H9 (cell line): ENCODE measurements at regions not wholly inside any gene's neighbourhood (a gene's known extent, or its start where the extent isn't known, plus 50 kb on each side); places are given as distances from the start of the nearest gene placed in this dataset.

Source experiments
- DNase-seq: peaks from one replicate; pipeline ENCODE4 v3.0.0-alpha.2; 2017
- H2AFZ ChIP-seq: one replicate; pipeline ENCODE4 v1.6.1; 2013; ENCODE audit warnings: mild to moderate bottlenecking, low read length, control low read depth, moderate library complexity
- H2AK5ac ChIP-seq: 2 replicates; pipeline ENCODE4 v1.6.1; 2013; ENCODE audit warnings: low read length, control low read depth, mixed read lengths; ENCODE audit not compliant: insufficient read length
- H2BK120ac ChIP-seq: one replicate; pipeline ENCODE4 v1.6.1; 2013; ENCODE audit warnings: low read depth, mild to moderate bottlenecking, low read length, control low read depth, inconsistent platforms; ENCODE audit not compliant: poor library complexity, severe bottlenecking
- H2BK12ac ChIP-seq: 2 replicates; pipeline ENCODE4 v1.6.1; 2013; ENCODE audit warnings: low read length, control low read depth, mixed read lengths, low read depth; ENCODE audit not compliant: insufficient read length
- H2BK15ac ChIP-seq: 2 replicates; pipeline ENCODE4 v1.6.1; 2013; ENCODE audit warnings: low read depth, low read length, control low read depth
- H2BK20ac ChIP-seq: one replicate; pipeline ENCODE4 v1.6.1; 2013; ENCODE audit warnings: low read depth, mild to moderate bottlenecking, low read length, control low read depth, inconsistent platforms; ENCODE audit not compliant: poor library complexity, severe bottlenecking
- H2BK5ac ChIP-seq: 2 replicates; pipeline ENCODE4 v1.6.1; 2013; ENCODE audit warnings: low read length, control low read depth, mixed read lengths; ENCODE audit not compliant: insufficient read length
- H3K14ac ChIP-seq: 2 replicates; pipeline ENCODE4 v1.6.1; 2013; ENCODE audit warnings: low read length, control low read depth; ENCODE audit not compliant: insufficient read depth
- H3K18ac ChIP-seq: 2 replicates; pipeline ENCODE4 v1.6.1; 2013; ENCODE audit warnings: low read depth, mild to moderate bottlenecking, mixed read lengths, low read length, control low read depth; ENCODE audit not compliant: insufficient read length
- H3K23ac ChIP-seq: 2 replicates; pipeline ENCODE4 v1.6.1; 2013; ENCODE audit warnings: low read length, control low read depth, mixed read lengths, low read depth; ENCODE audit not compliant: insufficient read length
- H3K23me2 ChIP-seq: 2 replicates; pipeline ENCODE4 v1.6.1; 2013; ENCODE audit warnings: low read depth, mild to moderate bottlenecking, mixed read lengths, low read length, control low read depth; ENCODE audit not compliant: insufficient read length, poor library complexity, severe bottlenecking
- H3K27ac ChIP-seq: 2 replicates; pipeline ENCODE4 v1.5.1; 2013; ENCODE audit warnings: low read length, control low read depth, mixed read lengths, low read depth; ENCODE audit not compliant: insufficient read length
- H3K27me3 ChIP-seq: 2 replicates; pipeline ENCODE4 v1.6.1; 2013; ENCODE audit warnings: low read length, control low read depth, inconsistent platforms; ENCODE audit not compliant: insufficient read depth
- H3K4ac ChIP-seq: 2 replicates; pipeline ENCODE4 v1.6.1; 2013; ENCODE audit warnings: low read depth, mild to moderate bottlenecking, control low read depth, inconsistent platforms, low read length, moderate library complexity
- H3K4me1 ChIP-seq: 2 replicates; pipeline ENCODE4 v1.6.1; 2013; ENCODE audit warnings: low read length, control low read depth, inconsistent platforms; ENCODE audit not compliant: insufficient read depth
- H3K4me2 ChIP-seq: 2 replicates; pipeline ENCODE4 v1.6.1; 2013; ENCODE audit warnings: low read length, control low read depth, mixed read lengths; ENCODE audit not compliant: insufficient read length, insufficient read depth
- H3K56ac ChIP-seq: 2 replicates; pipeline ENCODE4 v1.6.1; 2013; ENCODE audit warnings: low read depth, mild to moderate bottlenecking, mixed read lengths, low read length, control low read depth; ENCODE audit not compliant: insufficient read length
- H3K79me1 ChIP-seq: 2 replicates; pipeline ENCODE4 v1.6.1; 2013; ENCODE audit warnings: low read depth, mild to moderate bottlenecking, moderate library complexity, low read length, control low read depth, inconsistent platforms; ENCODE audit not compliant: insufficient read depth, poor library complexity, severe bottlenecking
- H3K79me2 ChIP-seq: 2 replicates; pipeline ENCODE4 v1.6.1; 2013; ENCODE audit warnings: low read length, control low read depth, inconsistent platforms; ENCODE audit not compliant: insufficient read depth
- H3K9ac ChIP-seq: 2 replicates; pipeline ENCODE4 v1.6.1; 2013; ENCODE audit warnings: low read length, control low read depth, mixed read lengths; ENCODE audit not compliant: insufficient read length; ENCODE audit errors: extremely low read depth
- H3K9me3 ChIP-seq: one replicate; pipeline ENCODE4 v1.6.1; 2013; ENCODE audit warnings: low read depth, low read length, inconsistent platforms; ENCODE audit not compliant: control insufficient read depth
- H3T11ph ChIP-seq: one replicate; pipeline ENCODE4 v1.6.1; 2013; ENCODE audit warnings: mild to moderate bottlenecking, low read length, control low read depth, inconsistent platforms
- H4K20me1 ChIP-seq: one replicate; pipeline ENCODE4 v1.6.1; 2013; ENCODE audit not compliant: control insufficient read depth, insufficient read length, insufficient read depth
- H4K5ac ChIP-seq: 2 replicates; pipeline ENCODE4 v1.6.1; 2013; ENCODE audit warnings: low read depth, mild to moderate bottlenecking, mixed read lengths, low read length, control low read depth; ENCODE audit not compliant: insufficient read length
- H4K8ac ChIP-seq: replicated peaks from 2 replicates; pipeline ENCODE4 v1.6.1; 2013; ENCODE audit warnings: low read length, control low read depth, mixed read lengths, low read depth; ENCODE audit not compliant: insufficient read length
- H4K91ac ChIP-seq: 2 replicates; pipeline ENCODE4 v1.6.1; 2013; ENCODE audit warnings: low read depth, mild to moderate bottlenecking, moderate library complexity, mixed read lengths, low read length, control low read depth; ENCODE audit not compliant: insufficient read length
- H3K27ac Mint-ChIP-seq, 3 experiments: 2 replicates in 2 of 3; 3 replicates in 1 of 3; pipeline ENCODE4 v1.8.0; 2020 to 2021; ENCODE audit warnings: mixed read lengths in 3 of 3, mild to moderate bottlenecking in 1 of 3, moderate library complexity in 1 of 3
- H3K27me3 Mint-ChIP-seq: 2 replicates; pipeline ENCODE4 v1.8.0; 2021; ENCODE audit warnings: low read depth, mild to moderate bottlenecking, moderate library complexity, mixed read lengths
- H3K36me3 Mint-ChIP-seq, 3 experiments: 2 replicates in 2 of 3; 3 replicates in 1 of 3; pipeline ENCODE4 v1.8.0; 2020 to 2021; ENCODE audit warnings: low read depth in 3 of 3, mixed read lengths in 3 of 3; ENCODE audit not compliant: insufficient read depth in 1 of 3
- H3K4me1 Mint-ChIP-seq, 2 experiments: 2 replicates each; pipeline ENCODE4 v1.8.0; 2020; ENCODE audit warnings: mixed read lengths in 2 of 2
- H3K4me3 Mint-ChIP-seq, 2 experiments: 2 replicates in 1 of 2; 3 replicates in 1 of 2; pipeline ENCODE4 v1.8.0; 2020 to 2021; ENCODE audit warnings: mild to moderate bottlenecking in 2 of 2, mixed read lengths in 2 of 2, moderate library complexity in 1 of 2
- H3K9me3 Mint-ChIP-seq, 2 experiments: 2 replicates in 1 of 2; 3 replicates in 1 of 2; pipeline ENCODE4 v1.8.0; 2020; ENCODE audit warnings: mild to moderate bottlenecking in 2 of 2, mixed read lengths in 2 of 2, moderate library complexity in 1 of 2
- WGBS: extraction: QIAGEN DNeasy Blood & Tissue Kit; methylation state at CpG from one replicate; pipeline ENCODE4 v1.1.7; 2013; ENCODE audit warnings: missing lambda C conversion rate, low lambda C conversion rate, mixed read lengths; ENCODE audit not compliant: insufficient read length; ENCODE audit errors: extremely low coverage; 5-methylcytosine and 5-hydroxymethylcytosine counted together
- TF ChIP-seq, protein P1 (sequence below): fragments of 200-600 bp; sonication (generic); conservative IDR thresholded peaks from 3 replicates; pipeline ENCODE4 v1.8.0; 2021; ENCODE audit warnings: antibody characterized with exemption, mild to moderate bottlenecking

DNA sequence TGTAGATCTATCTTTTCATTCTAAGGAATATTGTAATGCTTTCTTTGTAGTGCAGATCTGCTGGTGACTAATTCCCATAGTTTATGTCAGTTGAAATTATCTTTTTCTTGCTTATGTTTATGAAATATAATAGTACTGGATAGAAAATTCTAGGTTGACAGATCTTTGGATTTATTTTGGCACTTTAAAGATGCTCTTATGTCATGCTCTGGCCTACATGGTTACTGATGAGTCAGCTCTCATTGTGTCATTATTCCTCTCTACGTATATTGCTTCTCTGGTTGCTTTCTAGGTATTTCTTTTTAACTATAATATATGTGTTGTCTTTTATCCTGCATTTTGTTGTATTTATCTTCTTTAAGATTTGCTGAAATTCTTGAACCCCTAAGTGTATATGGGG, 955.5 kb upstream of the CHORDC1 start:
- H3K23ac ChIP-seq, result no peak overlapping the region
- no peak overlapping the region for H2AFZ ChIP-seq
- no peak overlapping the region for H4K8ac ChIP-seq
- H3K36me3 Mint-ChIP-seq, result peaks cover 0 to 6% (median 0%) of the 10 kb centered on the region in 3 experiments; a peak in 2 of 7 replicates
- no peak overlapping the region for H2BK5ac ChIP-seq
- H4K5ac ChIP-seq, result no peak overlapping the region
- H3K27me3 Mint-ChIP-seq, result no peaks in the 10 kb centered on the region
- no peak overlapping the region for H4K91ac ChIP-seq
- no peaks in the 10 kb centered on the region for H3K27me3 ChIP-seq
- H3K79me2 ChIP-seq, result no peaks in the 10 kb centered on the region
- no peak overlapping the region for H3K27ac ChIP-seq
- TF ChIP-seq, protein P1, sequence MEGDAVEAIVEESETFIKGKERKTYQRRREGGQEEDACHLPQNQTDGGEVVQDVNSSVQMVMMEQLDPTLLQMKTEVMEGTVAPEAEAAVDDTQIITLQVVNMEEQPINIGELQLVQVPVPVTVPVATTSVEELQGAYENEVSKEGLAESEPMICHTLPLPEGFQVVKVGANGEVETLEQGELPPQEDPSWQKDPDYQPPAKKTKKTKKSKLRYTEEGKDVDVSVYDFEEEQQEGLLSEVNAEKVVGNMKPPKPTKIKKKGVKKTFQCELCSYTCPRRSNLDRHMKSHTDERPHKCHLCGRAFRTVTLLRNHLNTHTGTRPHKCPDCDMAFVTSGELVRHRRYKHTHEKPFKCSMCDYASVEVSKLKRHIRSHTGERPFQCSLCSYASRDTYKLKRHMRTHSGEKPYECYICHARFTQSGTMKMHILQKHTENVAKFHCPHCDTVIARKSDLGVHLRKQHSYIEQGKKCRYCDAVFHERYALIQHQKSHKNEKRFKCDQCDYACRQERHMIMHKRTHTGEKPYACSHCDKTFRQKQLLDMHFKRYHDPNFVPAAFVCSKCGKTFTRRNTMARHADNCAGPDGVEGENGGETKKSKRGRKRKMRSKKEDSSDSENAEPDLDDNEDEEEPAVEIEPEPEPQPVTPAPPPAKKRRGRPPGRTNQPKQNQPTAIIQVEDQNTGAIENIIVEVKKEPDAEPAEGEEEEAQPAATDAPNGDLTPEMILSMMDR, result no peak
- H3K9ac ChIP-seq, result no peak overlapping the region
- no peak overlapping the region for H2AK5ac ChIP-seq
- H2BK20ac ChIP-seq, result no peak overlapping the region
- H3K56ac ChIP-seq, result no peak overlapping the region
- no peaks in the 10 kb centered on the region for H3K79me1 ChIP-seq
- no peak overlapping the region for H3K4me3 Mint-ChIP-seq
- H3K27ac Mint-ChIP-seq, result no peak overlapping the region
- H3K4me2 ChIP-seq, result no peak overlapping the region
- no peaks in the 10 kb centered on the region for H3K4me1 Mint-ChIP-seq
- peaks cover 0 to 8% of the 10 kb centered on the region in 2 experiments; a peak in 4 of 5 replicates for H3K9me3 Mint-ChIP-seq
- no peaks in the 10 kb centered on the region for H4K20me1 ChIP-seq
- H3K4me1 ChIP-seq, result no peaks in the 10 kb centered on the region
- H3K14ac ChIP-seq, result no peak overlapping the region
- WGBS, result no CpG with 5 or more reads among the region's 1 CpG
- no peak overlapping the region for H2BK12ac ChIP-seq
- H2BK120ac ChIP-seq, result no peak overlapping the region
- H2BK15ac ChIP-seq, result no peak overlapping the region
- no peak for DNase-seq
- H3T11ph ChIP-seq, result no peak overlapping the region
- H3K9me3 ChIP-seq, result no peaks in the 10 kb centered on the region
- no peak overlapping the region for H3K4ac ChIP-seq
- no peak overlapping the region for H3K18ac ChIP-seq
- no peaks in the 10 kb centered on the region for H3K23me2 ChIP-seq
